ENCODE measurements at regions not wholly inside any gene's neighbourhood (a gene's known extent, or its start where the extent isn't known, plus 50 kb on each side); places are given as distances from the start of the nearest gene placed in this dataset.

DNA sequence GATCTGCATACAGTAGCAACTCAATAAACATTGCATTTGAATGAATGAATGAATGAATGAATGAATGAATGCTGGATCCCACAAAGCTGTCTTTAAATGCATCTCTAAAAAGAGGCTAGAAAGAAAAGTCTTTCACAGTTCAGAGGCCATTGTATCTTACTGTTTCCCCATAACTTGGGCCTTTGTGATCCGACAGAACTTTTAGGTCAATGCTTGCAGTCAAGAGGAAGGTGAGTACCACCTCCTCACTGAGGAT is 119.9 kb upstream of the COPS8 start:
- no peak for TF ChIP-seq POLR2A (IDR thresholded peaks at IDR 0.05)
- TF ChIP-seq, protein P1, sequence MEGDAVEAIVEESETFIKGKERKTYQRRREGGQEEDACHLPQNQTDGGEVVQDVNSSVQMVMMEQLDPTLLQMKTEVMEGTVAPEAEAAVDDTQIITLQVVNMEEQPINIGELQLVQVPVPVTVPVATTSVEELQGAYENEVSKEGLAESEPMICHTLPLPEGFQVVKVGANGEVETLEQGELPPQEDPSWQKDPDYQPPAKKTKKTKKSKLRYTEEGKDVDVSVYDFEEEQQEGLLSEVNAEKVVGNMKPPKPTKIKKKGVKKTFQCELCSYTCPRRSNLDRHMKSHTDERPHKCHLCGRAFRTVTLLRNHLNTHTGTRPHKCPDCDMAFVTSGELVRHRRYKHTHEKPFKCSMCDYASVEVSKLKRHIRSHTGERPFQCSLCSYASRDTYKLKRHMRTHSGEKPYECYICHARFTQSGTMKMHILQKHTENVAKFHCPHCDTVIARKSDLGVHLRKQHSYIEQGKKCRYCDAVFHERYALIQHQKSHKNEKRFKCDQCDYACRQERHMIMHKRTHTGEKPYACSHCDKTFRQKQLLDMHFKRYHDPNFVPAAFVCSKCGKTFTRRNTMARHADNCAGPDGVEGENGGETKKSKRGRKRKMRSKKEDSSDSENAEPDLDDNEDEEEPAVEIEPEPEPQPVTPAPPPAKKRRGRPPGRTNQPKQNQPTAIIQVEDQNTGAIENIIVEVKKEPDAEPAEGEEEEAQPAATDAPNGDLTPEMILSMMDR (IDR thresholded peaks at IDR 0.05) = no peak
